Fibroblast of lung (primary cell): ENCODE measurements at regions not wholly inside any gene's neighbourhood (a gene's known extent, or its start where the extent isn't known, plus 50 kb on each side); places are given as distances from the start of the nearest gene placed in this dataset.

Experiments used
- DNase-seq, 2 donors: peaks; one replicate each; pipeline versions ENCODE4 v3.0.0 to v3.0.0-alpha.2; 2010; ENCODE audit warnings: low read depth in 2 of 2
- H2AFZ ChIP-seq: 2 replicates; pipeline ENCODE4 v1.5.1; 2012; ENCODE audit warnings: low read length, control low read depth, inconsistent platforms
- H3K27ac ChIP-seq: 2 replicates; pipeline ENCODE4 v1.5.1; 2011; ENCODE audit warnings: low read length, control low read depth; ENCODE audit not compliant: insufficient read depth
- H3K27me3 ChIP-seq: 2 replicates; pipeline ENCODE4 v1.5.1; 2011; ENCODE audit warnings: mild to moderate bottlenecking, low read length; ENCODE audit not compliant: control insufficient read depth, insufficient read depth
- H3K36me3 ChIP-seq: 2 replicates; pipeline ENCODE4 v1.5.1; 2011; ENCODE audit warnings: low read length; ENCODE audit not compliant: control insufficient read depth, insufficient read depth
- H3K4me1 ChIP-seq: 2 replicates; pipeline ENCODE4 v1.5.1; 2011; ENCODE audit warnings: low read length; ENCODE audit not compliant: control insufficient read depth, insufficient read depth; ENCODE audit errors: extremely low read depth
- H3K4me2 ChIP-seq: 2 replicates; pipeline ENCODE4 v1.5.1; 2011; ENCODE audit warnings: low read length, control low read depth; ENCODE audit not compliant: insufficient read depth; ENCODE audit errors: extremely low read depth
- H3K4me3 ChIP-seq, 4 experiments: fragments of 200-600 bp in 1 of 4; sonication (generic) in 1 of 4; replicated peaks in 1 of 4; 2 replicates each; pipeline ENCODE4 v1.5.1; 2011 to 2016; ENCODE audit warnings: low read length in 4 of 4, low read depth in 3 of 4, mild to moderate bottlenecking in 3 of 4, control low read depth in 2 of 4, inconsistent platforms in 1 of 4, mixed read lengths in 1 of 4; ENCODE audit not compliant: insufficient read depth in 1 of 4; ENCODE audit errors: control extremely low read depth in 1 of 4
- H3K79me2 ChIP-seq: 2 replicates; pipeline ENCODE4 v1.5.1; 2012; ENCODE audit warnings: mild to moderate bottlenecking, low read length, inconsistent platforms; ENCODE audit not compliant: control insufficient read depth, insufficient read depth
- H3K9ac ChIP-seq: 2 replicates; pipeline ENCODE4 v1.5.1; 2011; ENCODE audit warnings: mild to moderate bottlenecking, low read length, control low read depth; ENCODE audit not compliant: insufficient read depth
- H3K9me3 ChIP-seq: 2 replicates; pipeline ENCODE4 v1.5.1; 2012; ENCODE audit warnings: low read depth, low read length; ENCODE audit not compliant: control insufficient read depth, insufficient read depth
- H4K20me1 ChIP-seq: 2 replicates; pipeline ENCODE4 v1.5.1; 2011; ENCODE audit warnings: low read length; ENCODE audit not compliant: control insufficient read depth, insufficient read depth; ENCODE audit errors: extremely low read depth
- EZH2 ChIP-seq: IDR thresholded peaks from 2 replicates; pipeline ENCODE4 v1.5.1; 2012; ENCODE audit warnings: low read length, control low read depth, mild to moderate bottlenecking; ENCODE audit errors: missing control alignments
- TF ChIP-seq, protein P1 (sequence below), 2 donors: IDR thresholded peaks in 1 of 2; conservative IDR thresholded peaks in 1 of 2; 1 replicate in 1 of 2; 2 replicates in 1 of 2; pipeline ENCODE4 v1.5.1; 2011 to 2012; ENCODE audit warnings: low read length in 2 of 2, control low read depth in 1 of 2, inconsistent platforms in 1 of 2, low read depth in 1 of 2, mild to moderate bottlenecking in 1 of 2

DNA sequence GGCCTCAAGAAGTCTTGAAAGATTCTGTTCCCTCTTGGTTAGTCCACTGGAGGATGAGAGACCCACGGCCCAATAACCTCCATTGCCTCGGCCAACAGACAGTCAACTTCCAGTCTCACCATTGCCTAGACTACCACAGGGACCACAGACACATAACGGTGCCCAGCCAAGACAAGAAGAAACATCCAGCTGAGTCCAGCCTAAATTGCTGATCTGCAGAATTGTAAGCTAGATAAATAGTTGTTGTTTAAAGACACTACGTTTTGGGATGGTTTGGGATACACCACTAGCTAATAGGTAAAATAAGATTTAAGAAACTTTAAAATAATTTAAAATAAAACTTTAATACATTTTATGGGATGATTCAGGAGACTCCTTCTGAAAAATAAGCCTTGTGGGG lies 324.7 kb upstream of the JAG1 start:
- Histone ChIP-seq H3K27ac (no peak overlapping the region), H3K4me2 (no peak overlapping the region), H3K27me3 (no peaks in the 10 kb centered on the region), H4K20me1 (no peaks in the 10 kb centered on the region), H3K36me3 (no peaks in the 10 kb centered on the region), H2AFZ (no peak overlapping the region), H3K79me2 (no peaks in the 10 kb centered on the region), H3K9ac (no peak overlapping the region), H3K4me1 (no peaks in the 10 kb centered on the region), H3K9me3 (no peaks in the 10 kb centered on the region), H3K4me3 (no peak overlapping the region)
- DNase-seq: no peak
- no peak for TF ChIP-seq EZH2
- TF ChIP-seq, protein P1, sequence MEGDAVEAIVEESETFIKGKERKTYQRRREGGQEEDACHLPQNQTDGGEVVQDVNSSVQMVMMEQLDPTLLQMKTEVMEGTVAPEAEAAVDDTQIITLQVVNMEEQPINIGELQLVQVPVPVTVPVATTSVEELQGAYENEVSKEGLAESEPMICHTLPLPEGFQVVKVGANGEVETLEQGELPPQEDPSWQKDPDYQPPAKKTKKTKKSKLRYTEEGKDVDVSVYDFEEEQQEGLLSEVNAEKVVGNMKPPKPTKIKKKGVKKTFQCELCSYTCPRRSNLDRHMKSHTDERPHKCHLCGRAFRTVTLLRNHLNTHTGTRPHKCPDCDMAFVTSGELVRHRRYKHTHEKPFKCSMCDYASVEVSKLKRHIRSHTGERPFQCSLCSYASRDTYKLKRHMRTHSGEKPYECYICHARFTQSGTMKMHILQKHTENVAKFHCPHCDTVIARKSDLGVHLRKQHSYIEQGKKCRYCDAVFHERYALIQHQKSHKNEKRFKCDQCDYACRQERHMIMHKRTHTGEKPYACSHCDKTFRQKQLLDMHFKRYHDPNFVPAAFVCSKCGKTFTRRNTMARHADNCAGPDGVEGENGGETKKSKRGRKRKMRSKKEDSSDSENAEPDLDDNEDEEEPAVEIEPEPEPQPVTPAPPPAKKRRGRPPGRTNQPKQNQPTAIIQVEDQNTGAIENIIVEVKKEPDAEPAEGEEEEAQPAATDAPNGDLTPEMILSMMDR (conservative IDR thresholded peaks at IDR 0.05 in 1 of 2, IDR thresholded peaks at IDR 0.05 in 1 of 2; ENCODE audit: low read depth in 1 of 2, low read length in 2 of 2): no peak

DNA sequence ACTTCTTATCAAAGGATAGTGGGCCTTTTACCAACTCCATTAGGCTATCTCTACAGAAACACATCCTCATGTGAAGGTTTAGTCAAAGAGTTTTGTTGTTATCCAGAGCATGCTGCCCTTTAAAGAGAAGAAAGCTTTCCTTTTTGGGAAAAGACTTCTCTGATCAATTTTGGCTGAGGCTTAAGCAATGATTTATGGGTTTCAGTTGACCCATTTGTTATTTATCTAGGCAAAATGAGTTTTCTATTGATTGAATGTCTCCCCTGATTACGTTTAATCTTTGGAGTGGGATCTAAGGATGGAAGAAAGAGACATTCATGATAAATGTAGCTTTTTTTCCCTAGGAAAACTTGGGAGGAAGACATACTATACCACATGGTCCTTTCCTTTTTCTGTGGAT lies 326.6 kb upstream of the JAG1 start:
- no peak overlapping the region for H3K4me3 ChIP-seq
- H3K9ac ChIP-seq: no peak overlapping the region
- H3K4me1 ChIP-seq: no peaks in the 10 kb centered on the region
- no peak overlapping the region for H2AFZ ChIP-seq
- H3K9me3 ChIP-seq: no peaks in the 10 kb centered on the region
- DNase-seq: no peak
- H4K20me1 ChIP-seq: no peaks in the 10 kb centered on the region
- H3K36me3 ChIP-seq: no peaks in the 10 kb centered on the region
- no peak for TF ChIP-seq EZH2
- TF ChIP-seq, protein P1 (conservative IDR thresholded peaks at IDR 0.05 in 1 of 2, IDR thresholded peaks at IDR 0.05 in 1 of 2; ENCODE audit: low read depth in 1 of 2, low read length in 2 of 2): no peak
- no peaks in the 10 kb centered on the region for H3K79me2 ChIP-seq
- no peak overlapping the region for H3K4me2 ChIP-seq
- H3K27ac ChIP-seq: no peak overlapping the region
- H3K27me3 ChIP-seq: no peaks in the 10 kb centered on the region

DNA sequence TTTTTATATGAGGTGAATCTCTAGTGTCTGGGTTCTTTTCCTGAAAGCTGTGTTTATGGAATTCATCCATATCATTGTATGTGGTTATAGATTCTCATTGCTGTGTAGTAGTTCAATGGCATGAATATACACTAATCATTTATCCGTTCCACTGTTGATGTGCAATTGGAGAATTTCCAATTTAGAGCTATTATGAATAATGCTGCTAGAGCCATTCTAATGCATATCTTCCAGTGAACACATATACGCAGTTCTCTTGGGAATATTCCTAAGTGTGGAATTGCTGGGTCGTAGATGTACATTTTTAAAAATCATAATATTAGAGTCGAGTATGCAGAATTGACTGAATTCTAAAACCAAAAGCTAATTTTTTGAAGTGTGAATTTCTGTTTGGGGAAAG lies 327.5 kb upstream of the JAG1 start:
- Histone ChIP-seq H3K27ac (no peak overlapping the region), H3K9ac (no peak overlapping the region), H3K36me3 (no peaks in the 10 kb centered on the region), H3K27me3 (no peaks in the 10 kb centered on the region), H3K4me3 (no peak overlapping the region), H3K4me2 (no peak overlapping the region), H3K4me1 (no peaks in the 10 kb centered on the region), H4K20me1 (no peaks in the 10 kb centered on the region), H3K79me2 (no peaks in the 10 kb centered on the region), H2AFZ (no peak overlapping the region), H3K9me3 (no peaks in the 10 kb centered on the region)
- DNase-seq: no peak
- TF ChIP-seq, protein P1 (conservative IDR thresholded peaks at IDR 0.05 in 1 of 2, IDR thresholded peaks at IDR 0.05 in 1 of 2; ENCODE audit: low read depth in 1 of 2, low read length in 2 of 2): no peak
- TF ChIP-seq EZH2: no peak
